PC-3 (cell line): ENCODE measurements at regions not wholly inside any gene's neighbourhood (a gene's known extent, or its start where the extent isn't known, plus 50 kb on each side); places are given as distances from the start of the nearest gene placed in this dataset.

Experiments used
- ATAC-seq: fragments of 200-7000 bp; cut with Tn5 transposase; 2 replicates; pipeline ENCODE4 v1.9.1; 2020; ENCODE audit warnings: mild to moderate bottlenecking, moderate library complexity
- BruUV-seq: library from RNA; stranded (reverse); fragments of 400-500 nt; replicated peaks from 2 replicates; lab custom pipeline; 2021; lab: Mats Ljungman, UMichigan
- CTCF ChIA-PET: fragments of 300-600 bp; sonication (Branson Sonifier 250); formaldehyde crosslinking; loops from one replicate; lab custom pipeline; 2022; ENCODE audit warnings: antibody characterized with exemption; lab: Charles Lee
- POLR2A ChIA-PET: fragments of 300-600 bp; sonication (Branson Sonifier 250); formaldehyde crosslinking; loops from one replicate; lab custom pipeline; 2022; ENCODE audit warnings: antibody characterized with exemption; ENCODE audit not compliant: unreplicated experiment; lab: Charles Lee
- DNase-seq: peaks from one replicate; pipeline ENCODE4 v3.0.0-alpha.2; 2015
- H2AFZ ChIP-seq: fragments of 300-600 bp; sonication (generic); 2 replicates; pipeline ENCODE4 v1.6.0; 2016; ENCODE audit warnings: antibody characterized with exemption, low read length
- H3F3A ChIP-seq: fragments of 300-600 bp; sonication (generic); one replicate; pipeline ENCODE4 v1.6.0; 2017; ENCODE audit warnings: antibody characterized with exemption, low read length, control low read depth, mild to moderate bottlenecking; ENCODE audit not compliant: unreplicated experiment
- H3K27ac ChIP-seq: fragments of 300-600 bp; sonication (generic); 2 replicates; pipeline ENCODE4 v1.5.1; 2016; ENCODE audit warnings: mild to moderate bottlenecking, low read length
- H3K27me3 ChIP-seq: fragments of 300-600 bp; sonication (generic); 2 replicates; pipeline ENCODE4 v1.6.1; 2016; ENCODE audit warnings: low read length, mixed read lengths
- H3K36me3 ChIP-seq: fragments of 300-600 bp; sonication (generic); 2 replicates; pipeline ENCODE4 v1.6.1; 2016; ENCODE audit warnings: low read depth, mixed run types, low read length, mixed read lengths
- H3K4me1 ChIP-seq: fragments of 300-600 bp; sonication (generic); 2 replicates; pipeline ENCODE4 v1.5.1; 2016; ENCODE audit warnings: low read length; ENCODE audit not compliant: insufficient read depth
- H3K4me2 ChIP-seq: fragments of 300-600 bp; sonication (generic); 2 replicates; pipeline ENCODE4 v1.6.0; 2016; ENCODE audit warnings: low read length
- H3K4me3 ChIP-seq: fragments of 300-600 bp; sonication (generic); 2 replicates; pipeline ENCODE4 v1.5.1; 2016; ENCODE audit warnings: mild to moderate bottlenecking, low read length, mixed read lengths
- H3K79me2 ChIP-seq: fragments of 300-600 bp; sonication (generic); 2 replicates; pipeline ENCODE4 v1.6.1; 2017; ENCODE audit warnings: low read length, mixed read lengths
- H3K9ac ChIP-seq: fragments of 300-600 bp; sonication (generic); 2 replicates; pipeline ENCODE4 v1.6.0; 2016; ENCODE audit warnings: mild to moderate bottlenecking, low read length
- H3K9me2 ChIP-seq: fragments of 300-600 bp; sonication (generic); replicated peaks from 2 replicates; pipeline ENCODE4 v1.6.1; 2016; ENCODE audit warnings: mixed run types, low read length, mixed read lengths
- H3K9me3 ChIP-seq: fragments of 300-600 bp; sonication (generic); 2 replicates; pipeline ENCODE4 v1.6.1; 2016; ENCODE audit warnings: low read length, mixed read lengths
- H4K20me1 ChIP-seq: fragments of 300-600 bp; sonication (generic); 2 replicates; pipeline ENCODE4 v1.6.1; 2016; ENCODE audit warnings: low read length, mixed read lengths
- EZH2 ChIP-seq: fragments of 300-600 bp; sonication (generic); IDR thresholded peaks from one replicate; pipeline ENCODE4 v1.6.1; 2017; ENCODE audit warnings: antibody characterized with exemption, mild to moderate bottlenecking, low read length; ENCODE audit not compliant: unreplicated experiment
- EZH2phosphoT487 ChIP-seq: fragments of 300-600 bp; sonication (generic); IDR thresholded peaks from 2 replicates; pipeline ENCODE4 v1.6.1; 2018; ENCODE audit warnings: mild to moderate bottlenecking, antibody characterized with exemption, low read length, borderline replicate concordance
- intact Hi-C: fragments of 100-400 bp; cut with micrococcal nuclease; formaldehyde crosslinking; loops from 2 replicates; pipeline ENCODE4 v1.9.0; 2023
- TF ChIP-seq, protein P1 (sequence below): fragments of 300-600 bp; sonication (generic); conservative IDR thresholded peaks from 2 replicates; pipeline ENCODE4 v1.5.1; 2017; ENCODE audit warnings: antibody characterized with exemption, low read depth, mild to moderate bottlenecking, low read length

DNA sequence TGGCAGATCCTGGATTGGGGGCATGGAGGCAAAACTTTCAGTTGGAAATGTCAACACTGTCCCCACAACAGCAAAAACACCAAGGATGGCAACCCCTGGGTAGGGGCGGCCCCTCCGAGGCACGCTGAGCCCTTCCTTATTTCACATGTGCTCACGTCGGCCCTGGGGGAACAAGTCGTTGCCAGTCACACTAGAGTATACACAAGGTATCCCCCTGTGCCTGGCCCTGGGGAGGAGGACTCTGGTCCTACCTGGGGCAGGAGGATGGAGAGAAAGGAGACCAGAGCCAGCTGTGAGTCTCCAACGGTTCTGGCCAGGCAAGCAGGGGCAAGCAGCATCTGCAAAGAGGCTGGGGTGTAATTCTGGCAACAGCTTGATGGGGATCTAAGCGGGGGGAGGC lies 126.9 kb upstream of the FOXD4L5 start:
- no peak overlapping the region for H3K4me3 ChIP-seq
- no TSS peak for BruUV-seq
- POLR2A ChIA-PET = no interaction called here

DNA sequence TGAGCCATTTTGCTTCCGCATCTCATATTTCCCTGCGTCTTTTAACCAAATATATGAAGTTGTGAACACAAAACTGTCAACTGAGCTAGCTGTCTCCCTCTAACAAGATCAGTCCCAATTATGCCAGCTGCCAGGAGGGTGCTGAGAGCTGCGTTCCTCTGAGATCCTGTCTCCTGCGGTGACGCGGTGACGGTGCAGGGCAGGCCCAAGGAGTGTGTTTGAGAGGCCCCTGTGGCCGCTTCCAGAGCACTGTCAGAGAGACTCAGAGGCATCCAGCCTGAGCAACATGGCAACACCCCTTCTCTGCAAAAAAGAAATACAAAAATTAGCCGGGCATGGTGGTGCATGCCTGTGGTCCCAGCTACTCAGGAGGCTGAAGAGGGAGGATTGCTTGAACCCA lies 126.3 kb upstream of the FOXD4L5 start:
- Histone ChIP-seq H4K20me1 (no peaks in the 10 kb centered on the region), H3K27ac (no peak overlapping the region), H3K9me2 (no peaks in the 10 kb centered on the region), H3K4me1 (no peaks in the 10 kb centered on the region), H3K9ac (no peak overlapping the region), H3K27me3 (no peaks in the 10 kb centered on the region), H2AFZ (no peak overlapping the region), H3K4me2 (no peak overlapping the region), H3K4me3 (no peak overlapping the region), H3K9me3 (no peaks in the 10 kb centered on the region), H3K79me2 (no peaks in the 10 kb centered on the region), H3K36me3 (no peaks in the 10 kb centered on the region), H3F3A (no peaks in the 10 kb centered on the region)
- POLR2A ChIA-PET = no interaction called here
- TF ChIP-seq, protein P1, sequence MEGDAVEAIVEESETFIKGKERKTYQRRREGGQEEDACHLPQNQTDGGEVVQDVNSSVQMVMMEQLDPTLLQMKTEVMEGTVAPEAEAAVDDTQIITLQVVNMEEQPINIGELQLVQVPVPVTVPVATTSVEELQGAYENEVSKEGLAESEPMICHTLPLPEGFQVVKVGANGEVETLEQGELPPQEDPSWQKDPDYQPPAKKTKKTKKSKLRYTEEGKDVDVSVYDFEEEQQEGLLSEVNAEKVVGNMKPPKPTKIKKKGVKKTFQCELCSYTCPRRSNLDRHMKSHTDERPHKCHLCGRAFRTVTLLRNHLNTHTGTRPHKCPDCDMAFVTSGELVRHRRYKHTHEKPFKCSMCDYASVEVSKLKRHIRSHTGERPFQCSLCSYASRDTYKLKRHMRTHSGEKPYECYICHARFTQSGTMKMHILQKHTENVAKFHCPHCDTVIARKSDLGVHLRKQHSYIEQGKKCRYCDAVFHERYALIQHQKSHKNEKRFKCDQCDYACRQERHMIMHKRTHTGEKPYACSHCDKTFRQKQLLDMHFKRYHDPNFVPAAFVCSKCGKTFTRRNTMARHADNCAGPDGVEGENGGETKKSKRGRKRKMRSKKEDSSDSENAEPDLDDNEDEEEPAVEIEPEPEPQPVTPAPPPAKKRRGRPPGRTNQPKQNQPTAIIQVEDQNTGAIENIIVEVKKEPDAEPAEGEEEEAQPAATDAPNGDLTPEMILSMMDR = no peak
- TF ChIP-seq EZH2 (no peak), EZH2phosphoT487 (no peak)
- intact Hi-C loops = no loop called here
- ATAC-seq (no peak), DNase-seq (no peak)
- CTCF ChIA-PET = no interaction called here
- no TSS peak for BruUV-seq

More for the DNA sequence above, 126.9 kb upstream of the FOXD4L5 start:
- Histone ChIP-seq H3K9ac (no peak overlapping the region), H3K36me3 (no peaks in the 10 kb centered on the region), H4K20me1 (no peaks in the 10 kb centered on the region), H3K79me2 (no peaks in the 10 kb centered on the region), H3K9me3 (no peaks in the 10 kb centered on the region), H3K4me2 (no peak overlapping the region), H3F3A (no peaks in the 10 kb centered on the region), H3K27ac (no peak overlapping the region), H3K27me3 (no peaks in the 10 kb centered on the region), H2AFZ (no peak overlapping the region), H3K9me2 (no peaks in the 10 kb centered on the region), H3K4me1 (no peaks in the 10 kb centered on the region)
- no peak for TF ChIP-seq EZH2
- TF ChIP-seq, protein P1 = no peak
- TF ChIP-seq EZH2phosphoT487 = no peak
- CTCF ChIA-PET = no interaction called here
- intact Hi-C loops = no loop called here
- ATAC-seq = no peak
- DNase-seq = no peak

DNA sequence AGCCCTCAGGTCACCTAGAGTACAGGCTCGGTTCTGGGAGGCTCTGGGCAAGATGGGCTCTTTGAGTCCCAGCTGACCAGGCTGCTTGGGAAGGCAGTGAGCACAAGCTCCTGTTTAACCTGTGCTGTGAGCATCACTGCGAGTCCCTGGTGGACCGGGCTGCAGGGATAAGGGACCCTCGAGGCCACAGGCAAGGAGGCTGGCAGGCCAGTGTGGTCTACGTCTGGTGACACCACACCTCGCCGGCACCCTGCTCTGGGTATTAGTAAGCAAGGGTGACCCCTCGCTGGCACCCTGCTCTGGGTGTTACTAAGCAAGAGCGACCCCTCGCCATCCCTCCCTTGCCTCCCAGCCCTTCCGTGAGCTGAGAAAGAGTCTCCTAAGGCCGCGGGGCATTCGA lies 125.9 kb upstream of the FOXD4L5 start:
- no peaks in the 10 kb centered on the region for H3K79me2 ChIP-seq
- CTCF ChIA-PET = no interaction called here
- H3K4me1 ChIP-seq = no peaks in the 10 kb centered on the region
- H3K27ac ChIP-seq = no peak overlapping the region
- H2AFZ ChIP-seq = no peak overlapping the region
- DNase-seq (no peak), ATAC-seq (no peak)
- H3K9ac ChIP-seq = no peak overlapping the region
- no TSS peak for BruUV-seq
- H4K20me1 ChIP-seq = no peaks in the 10 kb centered on the region
- H3K9me2 ChIP-seq = no peaks in the 10 kb centered on the region
- POLR2A ChIA-PET = no interaction called here
- intact Hi-C loops = no loop called here
- H3K27me3 ChIP-seq = no peaks in the 10 kb centered on the region
- H3K9me3 ChIP-seq = no peaks in the 10 kb centered on the region
- no peaks in the 10 kb centered on the region for H3K36me3 ChIP-seq
- no peaks in the 10 kb centered on the region for H3F3A ChIP-seq
- TF ChIP-seq, protein P1 = no peak
- TF ChIP-seq EZH2phosphoT487 = no peak
- no peak for TF ChIP-seq EZH2
- H3K4me2 ChIP-seq = no peak overlapping the region
- no peak overlapping the region for H3K4me3 ChIP-seq
